Activated CD8-positive, alpha-beta memory T cell treated with anti-CD3 and anti-CD28 coated beads, Interleukin-2, amount 50 U/mL, for 24 hours (primary cell): ENCODE measurements at regions not wholly inside any gene's neighbourhood (a gene's known extent, or its start where the extent isn't known, plus 50 kb on each side); places are given as distances from the start of the nearest gene placed in this dataset.
"Not testable (repeated sequence)": the region's sequence is repeated elsewhere in the genome, so short reads cannot be mapped to it uniquely, and the experiment has no call there.

ENCODE experiments used
- DNase-seq: peaks from one replicate; pipeline ENCODE4 v3.0.0-alpha.2; 2020; ENCODE audit errors: extremely low read depth

GRCh38 chr1:30186586-30186985 is 536.8 kb downstream of the MATN1 start:
- no peak for DNase-seq

GRCh38 chr1:30185809-30186208 is 537.6 kb downstream of the MATN1 start:
- DNase-seq = no peak

- no peak for DNase-seq
These were observed 538.1 kb downstream of the MATN1 start for GRCh38 chr1:30185313-30185712.

- DNase-seq = no peak
These were observed 538.8 kb downstream of the MATN1 start for GRCh38 chr1:30184393-30185141.

- no peak for DNase-seq
These were observed 539.5 kb downstream of the MATN1 start for GRCh38 chr1:30183895-30184294.

GRCh38 chr1:30183006-30183405 is 540.4 kb downstream of the MATN1 start:
- no peak for DNase-seq

GRCh38 chr1:30179942-30180543 is 543.3 kb downstream of the MATN1 start:
- no peak for DNase-seq

GRCh38 chr1:30176477-30176876 is 546.9 kb downstream of the MATN1 start:
- no peak for DNase-seq

GRCh38 chr1:30174499-30174898 is 548.9 kb downstream of the MATN1 start:
- no peak for DNase-seq

- no peak for DNase-seq
These were observed 549.8 kb downstream of the MATN1 start for GRCh38 chr1:30173560-30173959.

GRCh38 chr1:30172757-30173156 is 550.6 kb downstream of the MATN1 start:
- no peak for DNase-seq

- DNase-seq = no peak
These were observed 551.1 kb downstream of the MATN1 start for GRCh38 chr1:30172299-30172694.

- no peak for DNase-seq
These were observed 551.7 kb downstream of the MATN1 start for GRCh38 chr1:30171537-30172298.

- DNase-seq = no peak
These were observed 554.1 kb downstream of the MATN1 start for GRCh38 chr1:30169269-30169668.

- DNase-seq = no peak
These were observed 557.2 kb downstream of the MATN1 start for GRCh38 chr1:30166174-30166573.

- no peak for DNase-seq
These were observed 558.3 kb downstream of the MATN1 start for GRCh38 chr1:30165116-30165515.

- no peak for DNase-seq
These were observed 558.7 kb downstream of the MATN1 start for GRCh38 chr1:30164693-30165092.

- no peak for DNase-seq
These were observed 560.8 kb downstream of the MATN1 start for GRCh38 chr1:30162565-30162964.

- no peak for DNase-seq
These were observed 561.4 kb downstream of the MATN1 start for GRCh38 chr1:30161953-30162352.

GRCh38 chr1:30160999-30161689 is 562.2 kb downstream of the MATN1 start:
- no peak for DNase-seq

- no peak for DNase-seq
These were observed 564.4 kb downstream of the MATN1 start for GRCh38 chr1:30159015-30159414.

- DNase-seq = not testable (repeated sequence)
These were observed 567.7 kb downstream of the MATN1 start for GRCh38 chr1:30155698-30156097.
